RWPE2 (cell line): ENCODE measurements at regions not wholly inside any gene's neighbourhood (a gene's known extent, or its start where the extent isn't known, plus 50 kb on each side); places are given as distances from the start of the nearest gene placed in this dataset.

ENCODE experiments used
- ATAC-seq: fragments of 200-7000 bp; cut with Tn5 transposase; 3 replicates; pipeline ENCODE4 v1.9.1; 2021; ENCODE audit warnings: low read depth
- DNase-seq: peaks from one replicate; pipeline ENCODE4 v3.0.0-alpha.2; 2020; ENCODE audit warnings: low spot score
- H3K27ac ChIP-seq: fragments of 450-650 bp; 2 replicates; pipeline ENCODE4 v1.5.1; 2017; ENCODE audit warnings: mild to moderate bottlenecking; ENCODE audit not compliant: poor library complexity, severe bottlenecking
- H3K27me3 ChIP-seq: fragments of 250-450 bp; sonication (Bioruptor Pico); 2 replicates; pipeline ENCODE4 v1.5.1; 2021; ENCODE audit warnings: mild to moderate bottlenecking, moderate library complexity; ENCODE audit not compliant: insufficient read depth, poor library complexity, severe bottlenecking
- H3K36me3 ChIP-seq: fragments of 250-450 bp; sonication (Bioruptor Pico); 2 replicates; pipeline ENCODE4 v1.5.1; 2020; ENCODE audit warnings: low read depth, mild to moderate bottlenecking, moderate library complexity
- H3K4me1 ChIP-seq: fragments of 250-450 bp; sonication (Bioruptor Pico); 2 replicates; pipeline ENCODE4 v1.5.1; 2021; ENCODE audit warnings: mild to moderate bottlenecking, moderate library complexity; ENCODE audit not compliant: insufficient read depth, poor library complexity, severe bottlenecking
- H3K4me3 ChIP-seq: fragments of 250-450 bp; sonication (Bioruptor Pico); 2 replicates; pipeline ENCODE4 v1.5.1; 2021; ENCODE audit warnings: mild to moderate bottlenecking, moderate library complexity; ENCODE audit not compliant: severe bottlenecking
- H3K9me3 ChIP-seq: fragments of 250-450 bp; sonication (Bioruptor Pico); 2 replicates; pipeline ENCODE4 v1.5.1; 2021; ENCODE audit warnings: mild to moderate bottlenecking, moderate library complexity; ENCODE audit not compliant: severe bottlenecking
- TF ChIP-seq, protein P1 (sequence below): fragments of 450-650 bp; IDR thresholded peaks from one replicate; pipeline ENCODE4 v1.5.1; 2017; ENCODE audit warnings: mild to moderate bottlenecking, moderate library complexity; ENCODE audit not compliant: poor library complexity, severe bottlenecking

DNA sequence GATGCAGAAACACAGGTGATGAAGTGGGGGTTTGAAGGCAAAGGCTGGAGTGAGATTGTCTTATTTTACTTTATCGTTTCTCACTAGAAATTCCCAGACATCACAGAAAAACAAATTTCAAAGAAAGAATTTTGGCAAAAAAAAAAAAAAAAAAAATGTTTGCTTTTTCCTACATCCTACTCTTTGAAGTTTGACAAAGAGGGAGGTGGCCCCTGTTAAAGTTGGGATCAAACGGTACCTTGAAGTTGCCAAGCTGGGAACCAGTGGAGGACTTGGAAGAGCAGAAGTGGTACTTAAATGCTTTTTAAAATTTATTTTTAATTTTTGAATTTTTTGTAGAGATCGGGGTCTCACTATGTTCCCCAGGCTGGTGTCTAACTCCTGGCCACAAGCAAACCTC lies 63.9 kb upstream of the KIF5B start:
- no peak overlapping the region for H3K4me3 ChIP-seq
- DNase-seq, result no peak
- TF ChIP-seq, protein P1, sequence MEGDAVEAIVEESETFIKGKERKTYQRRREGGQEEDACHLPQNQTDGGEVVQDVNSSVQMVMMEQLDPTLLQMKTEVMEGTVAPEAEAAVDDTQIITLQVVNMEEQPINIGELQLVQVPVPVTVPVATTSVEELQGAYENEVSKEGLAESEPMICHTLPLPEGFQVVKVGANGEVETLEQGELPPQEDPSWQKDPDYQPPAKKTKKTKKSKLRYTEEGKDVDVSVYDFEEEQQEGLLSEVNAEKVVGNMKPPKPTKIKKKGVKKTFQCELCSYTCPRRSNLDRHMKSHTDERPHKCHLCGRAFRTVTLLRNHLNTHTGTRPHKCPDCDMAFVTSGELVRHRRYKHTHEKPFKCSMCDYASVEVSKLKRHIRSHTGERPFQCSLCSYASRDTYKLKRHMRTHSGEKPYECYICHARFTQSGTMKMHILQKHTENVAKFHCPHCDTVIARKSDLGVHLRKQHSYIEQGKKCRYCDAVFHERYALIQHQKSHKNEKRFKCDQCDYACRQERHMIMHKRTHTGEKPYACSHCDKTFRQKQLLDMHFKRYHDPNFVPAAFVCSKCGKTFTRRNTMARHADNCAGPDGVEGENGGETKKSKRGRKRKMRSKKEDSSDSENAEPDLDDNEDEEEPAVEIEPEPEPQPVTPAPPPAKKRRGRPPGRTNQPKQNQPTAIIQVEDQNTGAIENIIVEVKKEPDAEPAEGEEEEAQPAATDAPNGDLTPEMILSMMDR, result no peak
- no peaks in the 10 kb centered on the region for H3K4me1 ChIP-seq
- no peak overlapping the region for H3K27ac ChIP-seq
- no peaks in the 10 kb centered on the region for H3K9me3 ChIP-seq
- H3K36me3 ChIP-seq, result no peaks in the 10 kb centered on the region
- no peak for ATAC-seq
- no peaks in the 10 kb centered on the region for H3K27me3 ChIP-seq

DNA sequence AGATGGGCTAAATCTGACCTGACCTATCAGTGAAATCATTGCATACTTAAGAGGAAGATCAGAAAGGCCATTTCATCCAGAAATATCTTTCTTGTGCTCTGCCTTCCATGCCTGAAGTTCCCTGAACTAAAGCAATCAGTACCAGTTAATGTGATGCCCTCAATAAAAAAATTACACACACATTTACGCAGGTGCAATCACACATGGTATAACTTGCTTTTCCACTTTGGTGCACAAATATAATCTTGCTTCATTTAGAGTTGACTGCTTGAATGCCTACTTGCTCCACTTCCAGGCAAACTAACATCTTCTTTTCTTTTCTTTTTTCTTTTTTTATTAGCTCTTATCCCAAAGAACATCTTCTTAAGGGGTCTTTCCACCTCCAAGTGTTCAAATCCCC lies 58.3 kb upstream of the KIF5B start:
- Histone ChIP-seq H3K4me3 (no peak overlapping the region), H3K27me3 (no peaks in the 10 kb centered on the region), H3K36me3 (no peaks in the 10 kb centered on the region), H3K27ac (no peak overlapping the region), H3K9me3 (no peaks in the 10 kb centered on the region), H3K4me1 (peaks cover 8% of the 10 kb centered on the region)
- ATAC-seq, result no peak
- TF ChIP-seq, protein P1, result no peak
- DNase-seq, result no peak

DNA sequence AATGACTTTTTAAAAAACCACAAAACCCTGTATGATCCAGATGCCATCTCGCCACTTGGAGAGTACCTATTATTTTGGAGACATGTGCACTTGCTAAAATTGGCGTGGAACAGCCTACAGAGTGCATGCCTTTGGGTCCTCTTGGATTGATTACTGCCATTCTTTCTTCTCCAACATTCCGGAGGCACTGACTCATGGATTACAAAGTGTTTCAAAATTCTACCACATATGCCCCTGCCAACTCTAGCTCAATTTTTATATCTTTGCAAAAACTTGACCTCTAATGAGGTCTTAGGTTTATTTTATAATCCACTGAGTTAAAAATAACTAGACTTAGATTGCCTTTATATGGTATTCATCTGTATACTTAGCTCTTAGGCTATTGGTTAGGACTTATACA lies 55.8 kb upstream of the KIF5B start:
- H3K27me3 ChIP-seq, result no peaks in the 10 kb centered on the region
- H3K27ac ChIP-seq, result peak overlapping the region; percentile 21
- no peak for DNase-seq
- peaks cover 8% of the 10 kb centered on the region for H3K4me1 ChIP-seq
- TF ChIP-seq, protein P1, result no peak
- H3K36me3 ChIP-seq, result no peaks in the 10 kb centered on the region
- no peaks in the 10 kb centered on the region for H3K9me3 ChIP-seq
- ATAC-seq, result peak; percentile 99
- no peak overlapping the region for H3K4me3 ChIP-seq

DNA sequence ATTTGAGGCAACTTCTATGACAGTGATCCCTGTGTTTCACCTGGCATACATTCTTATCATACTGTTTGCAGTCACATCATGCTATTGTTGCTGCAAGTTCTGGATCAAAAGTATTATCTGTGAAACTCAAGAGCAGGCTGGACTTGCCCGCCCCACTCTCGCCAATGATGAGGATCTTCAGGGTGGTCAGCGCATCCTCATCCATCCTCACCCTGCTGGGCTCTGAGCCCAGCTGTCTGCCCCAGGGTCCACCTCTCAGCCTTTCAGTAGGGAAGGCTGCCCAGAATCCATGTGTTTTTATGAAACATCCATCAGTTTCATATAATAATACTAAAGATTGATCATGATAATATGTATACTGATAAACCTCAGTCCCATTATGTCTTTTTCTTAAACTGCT lies 55.4 kb upstream of the KIF5B start:
- Histone ChIP-seq H3K4me1 (peaks cover 8% of the 10 kb centered on the region), H3K27me3 (no peaks in the 10 kb centered on the region), H3K36me3 (no peaks in the 10 kb centered on the region), H3K27ac (peak overlapping the region; percentile 21), H3K9me3 (no peaks in the 10 kb centered on the region), H3K4me3 (no peak overlapping the region)
- TF ChIP-seq, protein P1, result no peak
- DNase-seq (no peak), ATAC-seq (no peak)

GRCh38 chr10:32110790-32111189 lies 54.6 kb upstream of the KIF5B start:
- DNase-seq, result no peak
- TF ChIP-seq, protein P1, result no peak
- H3K9me3 ChIP-seq, result no peaks in the 10 kb centered on the region
- peaks cover 8% of the 10 kb centered on the region for H3K4me1 ChIP-seq
- no peaks in the 10 kb centered on the region for H3K36me3 ChIP-seq
- H3K27ac ChIP-seq, result no peak overlapping the region
- H3K4me3 ChIP-seq, result no peak overlapping the region
- ATAC-seq, result no peak
- no peaks in the 10 kb centered on the region for H3K27me3 ChIP-seq
